AG10803 (cell line): ENCODE measurements at regions not wholly inside any gene's neighbourhood (a gene's known extent, or its start where the extent isn't known, plus 50 kb on each side); places are given as distances from the start of the nearest gene placed in this dataset.

Experiments used
- DNase-seq: peaks from one replicate; pipeline ENCODE4 v3.0.0; 2010; ENCODE audit warnings: low read depth
- H3K4me3 ChIP-seq: 2 replicates; pipeline ENCODE4 v1.5.1; 2011; ENCODE audit warnings: mild to moderate bottlenecking, low read length, control low read depth
- CTCF ChIP-seq: conservative IDR thresholded peaks from 2 replicates; pipeline ENCODE4 v1.5.1; 2011; ENCODE audit warnings: mild to moderate bottlenecking, low read length, control low read depth, inconsistent platforms

DNA sequence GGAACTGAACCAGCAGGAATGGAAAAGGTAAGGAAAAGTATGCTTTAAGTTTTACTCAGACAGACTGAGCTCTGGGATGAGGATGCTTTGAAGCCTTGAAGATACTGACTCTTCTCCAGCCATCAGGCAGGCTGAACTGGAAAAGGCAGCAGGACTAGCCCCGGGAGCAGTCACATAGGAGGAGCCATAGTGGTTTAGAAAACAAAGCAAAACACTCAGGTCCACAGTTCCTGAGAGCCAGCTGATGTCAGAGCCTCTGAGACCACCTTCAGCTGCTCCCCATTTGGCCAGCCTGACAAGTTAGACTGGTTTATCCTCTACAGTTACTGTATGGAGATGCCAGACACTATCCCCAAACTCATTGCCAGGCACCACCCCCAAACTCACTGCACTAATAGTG, 167.9 kb upstream of the CPEB2 start:
- TF ChIP-seq CTCF, result no peak
- H3K4me3 ChIP-seq, result no peak overlapping the region
- no peak for DNase-seq

- no peak overlapping the region for H3K4me3 ChIP-seq
- no peak for DNase-seq
- no peak for TF ChIP-seq CTCF
Observed at GRCh38 chr4:14835288-14835687, 167.0 kb upstream of the CPEB2 start.

DNA sequence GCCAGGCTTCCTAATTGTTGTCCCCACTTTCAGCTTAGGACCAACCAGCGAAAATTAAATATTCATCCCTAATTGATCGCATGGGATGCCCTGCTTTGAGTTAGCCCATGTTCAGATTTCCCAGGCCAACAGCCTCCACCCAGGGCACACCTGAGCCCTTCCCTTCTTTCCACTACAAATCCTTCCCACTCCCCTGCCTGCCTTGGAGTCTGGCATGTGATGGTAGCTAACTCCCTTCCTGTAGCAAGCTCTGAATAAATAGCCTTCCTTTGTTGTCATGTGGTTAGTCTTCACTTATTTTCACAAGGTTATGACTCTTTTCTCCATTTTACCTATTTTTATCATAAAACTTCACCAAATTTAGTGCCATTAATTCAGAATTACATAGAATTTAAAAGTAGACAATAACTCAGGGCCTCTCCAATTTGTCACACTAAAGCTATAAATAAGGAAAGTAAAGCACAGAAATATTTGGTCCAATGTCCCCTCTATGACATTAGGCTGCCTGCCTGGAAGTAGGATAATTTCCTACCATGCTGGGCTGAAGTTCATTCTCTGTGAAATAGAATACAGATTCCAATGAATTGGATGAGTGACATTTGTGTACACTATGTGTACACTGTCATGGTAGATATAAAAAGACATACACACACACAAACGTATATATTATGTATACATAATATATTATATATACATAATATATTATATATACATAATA, 166.4 kb upstream of the CPEB2 start:
- DNase-seq, result no peak
- no peak overlapping the region for H3K4me3 ChIP-seq
- no peak for TF ChIP-seq CTCF

DNA sequence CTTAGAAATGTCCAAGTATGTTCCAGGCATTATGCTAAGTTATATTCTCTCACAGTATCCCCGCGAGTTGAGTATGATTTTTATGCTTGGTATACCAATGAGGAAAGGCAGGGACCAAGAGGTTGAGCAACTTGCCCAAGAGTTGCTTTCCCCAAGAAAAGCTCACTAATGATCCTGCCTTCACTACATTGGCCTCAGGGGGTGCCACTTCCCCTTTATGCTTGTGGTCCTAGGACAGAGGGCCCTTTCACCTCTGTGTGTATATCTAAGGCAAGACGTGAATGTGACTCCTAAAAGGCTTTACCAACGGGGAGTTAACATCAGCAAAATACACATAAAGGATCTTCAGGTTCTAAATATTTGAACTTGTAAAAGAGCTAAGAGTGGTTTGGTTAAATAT, 164.4 kb upstream of the CPEB2 start:
- H3K4me3 ChIP-seq, result no peak overlapping the region
- TF ChIP-seq CTCF, result no peak
- DNase-seq, result no peak

DNA sequence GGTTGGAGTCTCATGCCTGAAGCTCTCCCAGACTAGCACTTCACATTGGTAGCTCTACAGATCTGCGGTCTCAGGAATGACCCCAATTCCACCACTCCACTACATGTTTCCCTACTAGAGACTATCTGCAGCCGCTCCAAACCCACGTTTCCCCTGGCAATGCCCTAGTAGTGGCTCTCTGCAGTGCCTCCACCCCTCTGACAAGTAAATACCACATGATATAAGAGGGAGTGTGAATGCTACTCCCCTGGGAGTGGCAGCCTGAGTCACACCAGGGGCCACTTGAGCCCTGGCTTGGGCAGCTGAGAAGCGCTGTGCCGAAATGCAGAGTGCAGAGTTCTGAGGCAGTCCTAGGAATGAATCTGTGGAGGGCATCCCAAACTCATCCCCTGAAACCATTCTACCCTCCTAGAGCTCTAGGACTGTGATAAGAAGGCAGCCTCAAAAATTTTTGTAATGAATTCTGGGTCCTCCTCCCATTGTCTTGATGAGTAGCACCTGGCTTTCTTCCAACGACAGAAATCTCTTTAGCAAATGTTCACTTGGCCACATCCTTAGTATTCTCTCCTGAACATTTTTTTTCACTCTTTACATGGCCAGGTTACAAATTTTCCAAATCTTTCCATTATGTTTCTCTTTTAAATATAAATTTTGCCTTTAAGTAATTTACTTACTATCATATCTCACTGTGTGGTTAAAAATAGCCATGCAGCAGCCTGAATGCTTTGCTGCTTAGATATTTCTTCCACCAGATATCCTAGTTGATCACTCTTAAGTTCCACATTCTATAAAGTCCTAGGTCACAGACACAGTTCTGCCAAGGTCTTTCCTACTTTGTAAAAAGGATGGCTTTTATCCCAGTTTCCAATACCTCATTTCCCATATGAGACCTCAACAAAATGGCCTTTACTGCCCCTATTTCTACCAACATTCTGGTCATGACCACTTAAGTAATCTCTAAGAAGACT, 160.2 kb upstream of the CPEB2 start:
- H3K4me3 ChIP-seq, result no peak overlapping the region
- TF ChIP-seq CTCF, result no peak
- no peak for DNase-seq

DNA sequence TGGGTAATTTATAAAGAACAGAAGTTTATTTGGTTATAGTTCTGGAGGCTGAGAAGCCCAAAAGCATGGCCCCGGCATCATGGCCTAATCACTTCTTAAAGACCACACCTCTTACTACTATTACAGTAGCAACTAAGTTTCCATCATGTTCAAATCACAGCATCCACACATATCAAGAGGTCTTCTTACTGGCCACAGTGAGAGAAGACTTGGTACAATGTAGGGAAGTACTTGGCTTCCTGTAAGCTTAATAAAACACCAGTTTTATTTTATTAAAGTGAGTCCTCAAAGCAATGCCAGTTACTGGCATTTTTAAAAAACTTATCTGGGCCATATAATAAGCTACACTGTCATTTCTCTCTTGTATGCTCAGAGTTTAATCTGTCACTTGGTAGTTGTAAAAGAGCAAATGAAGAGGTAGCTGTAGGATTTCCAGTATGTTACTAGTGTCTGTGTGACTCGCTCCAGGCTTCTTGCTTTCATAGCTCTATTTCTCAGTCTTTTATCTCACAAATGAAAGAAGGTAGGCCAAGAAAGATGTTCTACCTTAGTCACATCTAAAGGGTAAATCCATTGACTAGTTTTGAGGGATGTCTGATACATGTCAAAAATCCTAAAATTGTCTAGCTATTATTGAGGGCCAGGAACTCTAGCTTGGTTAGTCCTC, 159.2 kb upstream of the CPEB2 start:
- TF ChIP-seq CTCF, result no peak
- H3K4me3 ChIP-seq, result no peak overlapping the region
- no peak for DNase-seq
